H1 (cell line): ENCODE measurements at regions not wholly inside any gene's neighbourhood (a gene's known extent, or its start where the extent isn't known, plus 50 kb on each side); places are given as distances from the start of the nearest gene placed in this dataset.

ENCODE experiments used
- CTCF ChIA-PET: fragments of 300-600 bp; sonication (Branson Sonifier 250); formaldehyde crosslinking; loops from one replicate; lab custom pipeline; 2021; ENCODE audit not compliant: partially characterized antibody; lab: Charles Lee
- POLR2A ChIA-PET: fragments of 300-600 bp; sonication (Branson Sonifier 250); formaldehyde crosslinking; loops from one replicate; lab custom pipeline; 2021; ENCODE audit warnings: inconsistent platforms; ENCODE audit not compliant: partially characterized antibody; lab: Charles Lee
- DNase-seq, 2 experiments: peaks; one replicate each; pipeline versions ENCODE4 v3.0.0 to v3.0.0-alpha.2; 2010 to 2022; ENCODE audit warnings: low spot score in 2 of 2, low read depth in 1 of 2, mixed read lengths in 1 of 2
- FAIRE-seq: peaks from 2 replicates; lab custom pipeline; 2011; peaks lifted over from hg19 to GRCh38; lab: Jason Lieb, UNC
- H2AFZ ChIP-seq: 2 replicates; pipeline ENCODE4 v1.8.1; 2012; ENCODE audit warnings: low read length, inconsistent platforms
- H2AK5ac ChIP-seq: 2 replicates; pipeline ENCODE4 v1.6.1; 2013; ENCODE audit warnings: low read depth, low read length
- H2BK120ac ChIP-seq: replicated peaks from 2 replicates; pipeline ENCODE3; 2013; ENCODE audit warnings: low read depth, low read length, inconsistent platforms
- H2BK12ac ChIP-seq: 2 replicates; pipeline ENCODE4 v1.6.1; 2013; ENCODE audit warnings: low read depth, low read length
- H2BK15ac ChIP-seq: 2 replicates; pipeline ENCODE4 v1.6.1; 2013; ENCODE audit warnings: low read length
- H2BK20ac ChIP-seq: 2 replicates; pipeline ENCODE4 v1.6.1; 2013; ENCODE audit warnings: low read length
- H2BK5ac ChIP-seq: 2 replicates; pipeline ENCODE4 v1.6.1; 2013; ENCODE audit warnings: low read depth, low read length
- H3K14ac ChIP-seq: 2 replicates; pipeline ENCODE4 v1.6.1; 2013; ENCODE audit warnings: inconsistent platforms; ENCODE audit not compliant: insufficient read length
- H3K18ac ChIP-seq: 2 replicates; pipeline ENCODE4 v1.6.1; 2013; ENCODE audit warnings: low read length; ENCODE audit errors: extremely low read depth
- H3K23ac ChIP-seq: 2 replicates; pipeline ENCODE4 v1.6.1; 2013; ENCODE audit warnings: inconsistent platforms; ENCODE audit not compliant: insufficient read length
- H3K23me2 ChIP-seq: 2 replicates; pipeline ENCODE4 v1.6.1; 2013; ENCODE audit warnings: low read depth, low read length
- H3K27ac ChIP-seq: 2 replicates; pipeline ENCODE4 v1.6.1; 2011; ENCODE audit warnings: low read depth, low read length, inconsistent platforms
- H3K27me3 ChIP-seq, 4 experiments: replicated peaks in 1 of 4; 1 replicate in 1 of 4; 2 replicates in 3 of 4; pipeline versions ENCODE4 v1.6.1 to v1.8.1; 2011 to 2013; ENCODE audit warnings: low read length in 3 of 4, mild to moderate bottlenecking in 3 of 4, inconsistent platforms in 2 of 4, mixed read lengths in 2 of 4, moderate library complexity in 1 of 4; ENCODE audit not compliant: control insufficient read depth in 3 of 4, insufficient read depth in 3 of 4; ENCODE audit errors: extremely low read depth in 1 of 4
- H3K36me3 ChIP-seq, 4 experiments: 2 replicates each; pipeline versions ENCODE4 v1.6.1 to v1.8.1; 2011 to 2013; ENCODE audit warnings: mild to moderate bottlenecking in 4 of 4, low read length in 3 of 4, moderate library complexity in 2 of 4, control low read depth in 1 of 4, inconsistent platforms in 1 of 4; ENCODE audit not compliant: insufficient read depth in 4 of 4, control insufficient read depth in 2 of 4
- H3K4ac ChIP-seq: replicated peaks from 2 replicates; pipeline ENCODE3; 2013; ENCODE audit warnings: low read length, low read depth, mixed read lengths, inconsistent platforms; ENCODE audit not compliant: insufficient read length
- H3K4me1 ChIP-seq, 4 experiments: replicated peaks in 1 of 4; 1 replicate in 1 of 4; 2 replicates in 3 of 4; pipeline versions ENCODE4 v1.6.1 to v1.8.1; 2011 to 2013; ENCODE audit warnings: low read length in 3 of 4, inconsistent platforms in 2 of 4, mixed read lengths in 1 of 4; ENCODE audit not compliant: insufficient read depth in 4 of 4, control insufficient read depth in 3 of 4
- H3K4me2 ChIP-seq, 2 experiments: 2 replicates each; pipeline versions ENCODE4 v1.6.1 to v1.8.1; 2011 to 2013; ENCODE audit warnings: low read depth in 2 of 2, low read length in 2 of 2, control low read depth in 1 of 2, inconsistent platforms in 1 of 2, mild to moderate bottlenecking in 1 of 2; ENCODE audit not compliant: insufficient read depth in 1 of 2
- H3K4me3 ChIP-seq, 4 experiments: fragments of 200-600, 300-600 bp in 1 of 4; sonication (generic), shearing (Covaris generic), sonication (Bioruptor Twin) in 1 of 4; 2 replicates each; pipeline versions ENCODE4 v1.5.1 to v1.8.1; 2011 to 2016; ENCODE audit warnings: low read length in 4 of 4, low read depth in 3 of 4, control low read depth in 2 of 4, inconsistent platforms in 2 of 4, mild to moderate bottlenecking in 2 of 4, mixed read lengths in 1 of 4, moderate library complexity in 1 of 4; ENCODE audit not compliant: insufficient read depth in 2 of 4; ENCODE audit errors: extremely low read depth in 1 of 4
- H3K56ac ChIP-seq: replicated peaks from 2 replicates; pipeline ENCODE3; 2013; ENCODE audit warnings: low read depth, mild to moderate bottlenecking, mixed read lengths, low read length, inconsistent platforms; ENCODE audit not compliant: insufficient read length
- H3K79me1 ChIP-seq: 2 replicates; pipeline ENCODE4 v1.6.1; 2013; ENCODE audit warnings: low read depth, low read length, control low read depth
- H3K79me2 ChIP-seq, 2 experiments: 2 replicates each; pipeline versions ENCODE4 v1.6.1 to v1.8.1; 2012 to 2013; ENCODE audit warnings: low read length in 2 of 2, mild to moderate bottlenecking in 2 of 2, inconsistent platforms in 1 of 2; ENCODE audit not compliant: insufficient read depth in 2 of 2, control insufficient read depth in 1 of 2
- H3K9ac ChIP-seq, 4 experiments: replicated peaks in 1 of 4; 1 replicate in 1 of 4; 2 replicates in 3 of 4; pipeline versions ENCODE4 v1.6.1 to v1.8.1; 2011 to 2013; ENCODE audit warnings: low read depth in 3 of 4, low read length in 3 of 4, control low read depth in 2 of 4, mild to moderate bottlenecking in 2 of 4, moderate library complexity in 2 of 4, inconsistent platforms in 1 of 4; ENCODE audit errors: extremely low read depth in 1 of 4
- H3K9me3 ChIP-seq, 2 experiments: 2 replicates each; pipeline versions ENCODE4 v1.6.1 to v1.8.1; 2012 to 2013; ENCODE audit warnings: mild to moderate bottlenecking in 2 of 2, moderate library complexity in 2 of 2, control low read depth in 1 of 2, inconsistent platforms in 1 of 2, low read depth in 1 of 2, low read length in 1 of 2, mixed read lengths in 1 of 2; ENCODE audit not compliant: insufficient read depth in 2 of 2
- H4K20me1 ChIP-seq, 2 experiments: replicated peaks in 1 of 2; 2 replicates each; pipeline versions ENCODE3 to v1.8.1; 2011 to 2013; ENCODE audit warnings: inconsistent platforms in 2 of 2, low read length in 2 of 2, mild to moderate bottlenecking in 1 of 2; ENCODE audit not compliant: insufficient read depth in 2 of 2, control insufficient read depth in 1 of 2
- H4K5ac ChIP-seq: 2 replicates; pipeline ENCODE4 v1.6.1; 2013; ENCODE audit warnings: low read length, low read depth, mixed read lengths, inconsistent platforms; ENCODE audit not compliant: insufficient read length
- H4K8ac ChIP-seq: 2 replicates; pipeline ENCODE4 v1.8.0; 2013; ENCODE audit warnings: mild to moderate bottlenecking, moderate library complexity, low read length, inconsistent platforms; ENCODE audit not compliant: insufficient read depth; ENCODE audit errors: extremely low read depth
- H4K91ac ChIP-seq: replicated peaks from 2 replicates; pipeline ENCODE3; 2013; ENCODE audit warnings: low read length, mixed read lengths, inconsistent platforms; ENCODE audit not compliant: insufficient read length
- ATF3 ChIP-seq: IDR thresholded peaks from 2 replicates; pipeline ENCODE4 v1.6.1; 2011; ENCODE audit warnings: low read depth, mild to moderate bottlenecking, low read length; ENCODE audit not compliant: insufficient read depth
- BACH1 ChIP-seq: IDR thresholded peaks from 2 replicates; pipeline ENCODE4 v1.6.1; 2012; ENCODE audit warnings: low read length, improper control_type of control experiment
- CEBPB ChIP-seq: IDR thresholded peaks from 2 replicates; pipeline ENCODE4 v1.6.1; 2012; ENCODE audit warnings: low read depth, low read length
- EZH2 ChIP-seq: fragments of 200-600 bp; sonication (generic); IDR thresholded peaks from 2 replicates; pipeline ENCODE4 v1.7.1; 2012; ENCODE audit warnings: low read depth, mild to moderate bottlenecking, moderate library complexity, low read length, inconsistent platforms; ENCODE audit not compliant: severe bottlenecking
- GABPA ChIP-seq: IDR thresholded peaks from 2 replicates; pipeline ENCODE4 v1.6.1; 2011; ENCODE audit warnings: mild to moderate bottlenecking, low read length, moderate library complexity, borderline replicate concordance; ENCODE audit not compliant: insufficient read depth
- MAFK ChIP-seq: IDR thresholded peaks from 2 replicates; pipeline ENCODE4 v1.6.1; 2012; ENCODE audit warnings: low read depth, mild to moderate bottlenecking, improper control_type of control experiment, low read length
- POLR2A ChIP-seq, 2 experiments: IDR thresholded peaks; 1 replicate in 1 of 2; 2 replicates in 1 of 2; pipeline ENCODE4 v1.6.1; 2011; ENCODE audit warnings: low read depth in 2 of 2, low read length in 2 of 2, mild to moderate bottlenecking in 2 of 2; ENCODE audit errors: control extremely low read depth in 1 of 2
- POLR2AphosphoS5 ChIP-seq: IDR thresholded peaks from 2 replicates; pipeline ENCODE4 v1.6.1; 2011; ENCODE audit warnings: low read depth, low read length
- RXRA ChIP-seq: IDR thresholded peaks from 2 replicates; pipeline ENCODE4 v1.6.1; 2011; ENCODE audit warnings: low read depth, mild to moderate bottlenecking, low read length, moderate library complexity; ENCODE audit not compliant: insufficient read depth
- SIX5 ChIP-seq: IDR thresholded peaks from 2 replicates; pipeline ENCODE4 v1.6.1; 2011; ENCODE audit warnings: mild to moderate bottlenecking, low read depth, low read length
- TEAD4 ChIP-seq: IDR thresholded peaks from 2 replicates; pipeline ENCODE4 v1.6.1; 2012; ENCODE audit warnings: low read depth, low read length, inconsistent platforms, mixed read lengths
- YY1 ChIP-seq: IDR thresholded peaks from 2 replicates; pipeline ENCODE4 v1.6.1; 2011; ENCODE audit warnings: low read depth, mild to moderate bottlenecking, low read length
- WGBS, 2 experiments: shearing (Covaris generic) in 1 of 2; methylation state at CpG; one replicate each; pipeline versions ENCODE4 v1.1.6 to v1.1.7; 2013 to 2015; ENCODE audit warnings: low lambda C conversion rate in 2 of 2, mixed read lengths in 2 of 2, inconsistent platforms in 1 of 2, low coverage in 1 of 2, missing lambda C conversion rate in 1 of 2; ENCODE audit not compliant: insufficient replicate concordance in 2 of 2, insufficient coverage in 1 of 2, insufficient read length in 1 of 2; ENCODE audit errors: extremely low coverage in 1 of 2, missing lambda C conversion rate in 1 of 2; 5-methylcytosine and 5-hydroxymethylcytosine counted together

DNA sequence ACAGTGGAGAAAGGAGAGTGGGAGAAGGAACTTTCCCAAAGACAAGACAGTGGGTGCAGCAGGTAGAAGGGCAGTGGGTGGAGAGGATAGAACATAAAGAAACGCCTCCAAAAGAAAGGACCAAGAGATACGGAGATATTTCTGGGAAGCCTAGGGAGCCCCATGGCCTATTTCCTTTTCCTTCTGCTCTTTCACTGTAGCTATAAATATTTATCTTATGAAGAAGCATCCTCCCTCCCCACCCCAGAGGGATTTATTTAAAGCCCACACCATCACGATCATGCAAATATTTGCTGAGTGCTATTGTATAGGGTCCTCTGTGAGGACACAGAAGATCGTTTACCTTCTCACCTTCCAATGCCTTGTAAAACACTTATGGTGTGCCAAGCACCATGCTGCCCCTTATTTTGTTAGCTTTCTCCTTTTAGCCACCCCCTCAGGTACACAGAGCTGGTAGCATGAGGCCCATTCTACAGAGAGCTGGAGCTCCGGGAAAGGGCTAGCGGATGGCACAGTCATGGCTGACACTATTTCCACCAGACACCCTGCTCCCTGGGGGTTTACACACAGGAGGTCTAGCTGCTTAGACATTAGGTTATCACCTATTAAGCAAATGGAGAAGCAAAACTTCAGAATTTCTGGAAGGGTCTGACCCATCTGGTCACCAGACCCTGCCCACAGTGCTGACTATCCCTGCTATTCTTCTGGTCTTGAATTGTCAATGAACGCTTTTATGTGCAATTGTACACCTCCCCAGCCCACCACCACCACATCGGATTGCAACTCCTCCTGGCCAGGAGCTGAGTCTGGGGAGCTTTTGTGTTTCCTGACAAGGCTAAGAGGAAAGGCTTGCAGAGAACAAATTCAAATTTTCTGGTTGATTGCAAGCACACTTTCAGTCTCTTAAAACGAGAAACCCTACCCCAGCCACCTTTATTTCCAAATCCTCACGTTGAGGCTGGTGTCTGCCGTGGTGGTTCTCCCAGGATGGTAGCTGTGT, 91.8 kb upstream of the KLF7 start:
- WGBS, 2 experiments, result 79% methylated on average over 11 of the region's 11 CpGs; no CpG with 5 or more reads in 1 of the 2 experiments
- Histone ChIP-seq H3K27ac (no peak overlapping the region), H3K9me3 (no peaks in the 10 kb centered on the region), H2BK15ac (no peak overlapping the region), H2BK5ac (no peak overlapping the region), H3K79me1 (no peaks in the 10 kb centered on the region), H3K36me3 (no peaks in the 10 kb centered on the region), H3K23me2 (no peaks in the 10 kb centered on the region), H3K56ac (no peak overlapping the region), H3K18ac (no peak overlapping the region), H2AFZ (no peak overlapping the region), H4K91ac (peak overlapping the region; percentile 22), H3K27me3 (no peaks in the 10 kb centered on the region), H3K14ac (no peak overlapping the region), H2BK12ac (no peak overlapping the region), H4K20me1 (no peaks in the 10 kb centered on the region), H3K4me3 (no peak overlapping the region), H3K23ac (no peak overlapping the region), H3K79me2 (no peaks in the 10 kb centered on the region), H3K4ac (no peak overlapping the region), H3K4me2 (no peak overlapping the region), H3K9ac (no peak overlapping the region), H3K4me1 (peaks cover 0 to 4% (median 2%) of the 10 kb centered on the region in 4 experiments; a peak in 3 of 7 replicates), H2BK20ac (0 out of 2 replicates have a peak overlapping the region, but pooled peaks have one; percentile 23), H4K5ac (no peak overlapping the region), H2BK120ac (no peak overlapping the region), H2AK5ac (peak overlapping the region; percentile 26; the same call in 1 of the 2 replicates), H4K8ac (no peak overlapping the region)
- ChIA-PET POLR2A (interaction anchor here (0.8 kb wide), 1 partner anchor 37 kb away, joined by 3 read pairs; no protein-coding TSS in a partner anchor), CTCF (interaction anchor here (0.6 to 1.7 kb wide), 6 partner anchors 12 to 268 kb away, joined by 3 read pairs; no protein-coding TSS in a partner anchor)
- FAIRE-seq (no peak), DNase-seq (no peak)
- TF ChIP-seq RXRA (no peak), TEAD4 (no peak), SIX5 (no peak), ATF3 (no peak), YY1 (no peak), POLR2A (IDR thresholded peaks at IDR 0.05; ENCODE audit: control extremely low read depth in 1 of 2, low read depth in 2 of 2, low read length in 2 of 2) (no peak), GABPA (no peak), MAFK (no peak), BACH1 (no peak), EZH2 (no peak), POLR2AphosphoS5 (no peak), CEBPB (no peak)
